ENCODE measurements at regions not wholly inside any gene's neighbourhood (a gene's known extent, or its start where the extent isn't known, plus 50 kb on each side); places are given as distances from the start of the nearest gene placed in this dataset.

GRCh38 chr18:38923540-38923939 lies 1357.9 kb upstream of the CELF4 start:
- no peaks in the 10 kb centered on the region for H3K4me1 Mint-ChIP-seq (ENCODE audit: low read depth)
- H3K4me3 Mint-ChIP-seq: no peak overlapping the region
- H3K9me3 Mint-ChIP-seq: peaks cover 5% of the 10 kb centered on the region
- H3K36me3 Mint-ChIP-seq (ENCODE audit: low read depth): no peaks in the 10 kb centered on the region
- no peak overlapping the region for H3K27ac Mint-ChIP-seq
- H3K27me3 Mint-ChIP-seq (ENCODE audit: low read depth): no peaks in the 10 kb centered on the region

- H3K36me3 Mint-ChIP-seq (ENCODE audit: low read depth): no peaks in the 10 kb centered on the region
- H3K4me3 Mint-ChIP-seq: no peak overlapping the region
- peaks cover 6% of the 10 kb centered on the region for H3K9me3 Mint-ChIP-seq
- no peaks in the 10 kb centered on the region for H3K4me1 Mint-ChIP-seq (ENCODE audit: low read depth)
- no peak overlapping the region for H3K27ac Mint-ChIP-seq
- no peaks in the 10 kb centered on the region for H3K27me3 Mint-ChIP-seq (ENCODE audit: low read depth)
Measured at GRCh38 chr18:38923126-38923525, 1357.5 kb upstream of the CELF4 start.

- H3K36me3 Mint-ChIP-seq (ENCODE audit: low read depth): no peaks in the 10 kb centered on the region
- H3K9me3 Mint-ChIP-seq: peaks cover 2% of the 10 kb centered on the region
- no peaks in the 10 kb centered on the region for H3K4me1 Mint-ChIP-seq (ENCODE audit: low read depth)
- no peaks in the 10 kb centered on the region for H3K27me3 Mint-ChIP-seq (ENCODE audit: low read depth)
- no peak overlapping the region for H3K4me3 Mint-ChIP-seq
- H3K27ac Mint-ChIP-seq: no peak overlapping the region
Measured at GRCh38 chr18:38909972-38910371, 1344.4 kb upstream of the CELF4 start.

- Mint-ChIP-seq H3K4me1 (ENCODE audit: low read depth) (no peaks in the 10 kb centered on the region), H3K9me3 (no peaks in the 10 kb centered on the region), H3K36me3 (ENCODE audit: low read depth) (no peaks in the 10 kb centered on the region), H3K27ac (no peak overlapping the region), H3K4me3 (no peak overlapping the region), H3K27me3 (ENCODE audit: low read depth) (no peaks in the 10 kb centered on the region)
Measured at GRCh38 chr18:38902796-38903195, 1337.2 kb upstream of the CELF4 start.

GRCh38 chr18:38900445-38900844 lies 1334.8 kb upstream of the CELF4 start:
- Mint-ChIP-seq H3K4me3 (no peak overlapping the region), H3K27me3 (ENCODE audit: low read depth) (no peaks in the 10 kb centered on the region), H3K4me1 (ENCODE audit: low read depth) (no peaks in the 10 kb centered on the region), H3K36me3 (ENCODE audit: low read depth) (no peaks in the 10 kb centered on the region), H3K27ac (no peak overlapping the region), H3K9me3 (no peaks in the 10 kb centered on the region)

GRCh38 chr18:38900031-38900430 lies 1334.4 kb upstream of the CELF4 start:
- no peaks in the 10 kb centered on the region for H3K4me1 Mint-ChIP-seq (ENCODE audit: low read depth)
- H3K4me3 Mint-ChIP-seq: no peak overlapping the region
- H3K27ac Mint-ChIP-seq: no peak overlapping the region
- no peaks in the 10 kb centered on the region for H3K36me3 Mint-ChIP-seq (ENCODE audit: low read depth)
- no peaks in the 10 kb centered on the region for H3K27me3 Mint-ChIP-seq (ENCODE audit: low read depth)
- H3K9me3 Mint-ChIP-seq: no peaks in the 10 kb centered on the region

- Mint-ChIP-seq H3K4me3 (no peak overlapping the region), H3K4me1 (ENCODE audit: low read depth) (no peaks in the 10 kb centered on the region), H3K27ac (no peak overlapping the region), H3K27me3 (ENCODE audit: low read depth) (no peaks in the 10 kb centered on the region), H3K36me3 (ENCODE audit: low read depth) (no peaks in the 10 kb centered on the region), H3K9me3 (no peaks in the 10 kb centered on the region)
Measured at GRCh38 chr18:38899252-38899651, 1333.7 kb upstream of the CELF4 start.

- no peaks in the 10 kb centered on the region for H3K4me1 Mint-ChIP-seq (ENCODE audit: low read depth)
- no peaks in the 10 kb centered on the region for H3K27me3 Mint-ChIP-seq (ENCODE audit: low read depth)
- H3K36me3 Mint-ChIP-seq (ENCODE audit: low read depth): no peaks in the 10 kb centered on the region
- no peaks in the 10 kb centered on the region for H3K9me3 Mint-ChIP-seq
- H3K4me3 Mint-ChIP-seq: no peak overlapping the region
- H3K27ac Mint-ChIP-seq: no peak overlapping the region
Measured at GRCh38 chr18:38898167-38898566, 1332.6 kb upstream of the CELF4 start.

GRCh38 chr18:38895560-38895959 lies 1330.0 kb upstream of the CELF4 start:
- Mint-ChIP-seq H3K27me3 (ENCODE audit: low read depth) (no peaks in the 10 kb centered on the region), H3K36me3 (ENCODE audit: low read depth) (no peaks in the 10 kb centered on the region), H3K4me1 (ENCODE audit: low read depth) (no peaks in the 10 kb centered on the region), H3K9me3 (no peaks in the 10 kb centered on the region), H3K4me3 (no peak overlapping the region), H3K27ac (no peak overlapping the region)

- Mint-ChIP-seq H3K4me1 (ENCODE audit: low read depth) (no peaks in the 10 kb centered on the region), H3K36me3 (ENCODE audit: low read depth) (no peaks in the 10 kb centered on the region), H3K27ac (no peak overlapping the region), H3K9me3 (no peaks in the 10 kb centered on the region), H3K4me3 (no peak overlapping the region), H3K27me3 (ENCODE audit: low read depth) (no peaks in the 10 kb centered on the region)
Measured at GRCh38 chr18:38887671-38888020, 1322.0 kb upstream of the CELF4 start.

GRCh38 chr18:38886861-38887670 lies 1321.5 kb upstream of the CELF4 start:
- no peaks in the 10 kb centered on the region for H3K36me3 Mint-ChIP-seq (ENCODE audit: low read depth)
- no peaks in the 10 kb centered on the region for H3K27me3 Mint-ChIP-seq (ENCODE audit: low read depth)

GRCh38 chr18:38886235-38886634 lies 1320.6 kb upstream of the CELF4 start:
- Mint-ChIP-seq H3K4me1 (ENCODE audit: low read depth) (no peaks in the 10 kb centered on the region), H3K27me3 (ENCODE audit: low read depth) (no peaks in the 10 kb centered on the region)

More at GRCh38 chr18:38886861-38887670, 1321.5 kb upstream of the CELF4 start:
- no peaks in the 10 kb centered on the region for H3K4me1 Mint-ChIP-seq (ENCODE audit: low read depth)
- H3K4me3 Mint-ChIP-seq: no peak overlapping the region
- no peaks in the 10 kb centered on the region for H3K9me3 Mint-ChIP-seq
- H3K27ac Mint-ChIP-seq: no peak overlapping the region

GRCh38 chr18:38884050-38884449 lies 1318.5 kb upstream of the CELF4 start:
- Mint-ChIP-seq H3K27me3 (ENCODE audit: low read depth) (no peaks in the 10 kb centered on the region), H3K9me3 (no peaks in the 10 kb centered on the region), H3K36me3 (ENCODE audit: low read depth) (no peaks in the 10 kb centered on the region), H3K4me3 (no peak overlapping the region), H3K4me1 (ENCODE audit: low read depth) (no peaks in the 10 kb centered on the region), H3K27ac (no peak overlapping the region)

More at GRCh38 chr18:38886235-38886634, 1320.6 kb upstream of the CELF4 start:
- Mint-ChIP-seq H3K27ac (no peak overlapping the region), H3K4me3 (no peak overlapping the region), H3K36me3 (ENCODE audit: low read depth) (no peaks in the 10 kb centered on the region), H3K9me3 (no peaks in the 10 kb centered on the region)

- H3K4me3 Mint-ChIP-seq: no peak overlapping the region
- no peak overlapping the region for H3K27ac Mint-ChIP-seq
- H3K9me3 Mint-ChIP-seq: no peaks in the 10 kb centered on the region
- no peaks in the 10 kb centered on the region for H3K36me3 Mint-ChIP-seq (ENCODE audit: low read depth)
- H3K27me3 Mint-ChIP-seq (ENCODE audit: low read depth): no peaks in the 10 kb centered on the region
- H3K4me1 Mint-ChIP-seq (ENCODE audit: low read depth): no peaks in the 10 kb centered on the region
Measured at GRCh38 chr18:38883111-38883510, 1317.5 kb upstream of the CELF4 start.

GRCh38 chr18:38879871-38880270 lies 1314.3 kb upstream of the CELF4 start:
- Mint-ChIP-seq H3K9me3 (no peaks in the 10 kb centered on the region), H3K36me3 (ENCODE audit: low read depth) (no peaks in the 10 kb centered on the region), H3K27me3 (ENCODE audit: low read depth) (no peaks in the 10 kb centered on the region), H3K4me3 (no peak overlapping the region), H3K27ac (no peak overlapping the region), H3K4me1 (ENCODE audit: low read depth) (no peaks in the 10 kb centered on the region)

- Mint-ChIP-seq H3K4me1 (ENCODE audit: low read depth) (no peaks in the 10 kb centered on the region), H3K27me3 (ENCODE audit: low read depth) (no peaks in the 10 kb centered on the region), H3K36me3 (ENCODE audit: low read depth) (no peaks in the 10 kb centered on the region), H3K27ac (no peak overlapping the region), H3K9me3 (no peaks in the 10 kb centered on the region), H3K4me3 (no peak overlapping the region)
Measured at GRCh38 chr18:38872342-38872741, 1306.7 kb upstream of the CELF4 start.

Measured in T-helper 1 cell treated with Interleukin-12 subunit alpha and Interleukin-12 subunit beta and Interleukin-4 antibody, amounts not matched to agents 30 μg/mL and 1 μg/mL, for 36 hours (primary cell).